HEK293T (cell line): ENCODE measurements at regions not wholly inside any gene's neighbourhood (a gene's known extent, or its start where the extent isn't known, plus 50 kb on each side); places are given as distances from the start of the nearest gene placed in this dataset.

Source experiments
- BHLHE40 ChIP-seq: fragments of 450-650 bp; IDR thresholded peaks from 2 replicates; pipeline ENCODE4 v1.6.1; 2016; ENCODE audit warnings: mild to moderate bottlenecking, moderate library complexity, borderline replicate concordance
- ELF4 ChIP-seq: fragments of 450-650 bp; IDR thresholded peaks from 2 replicates; pipeline ENCODE4 v1.6.1; 2017; ENCODE audit warnings: antibody characterized with exemption
- FOXA1 ChIP-seq: fragments of 450-650 bp; IDR thresholded peaks from 2 replicates; pipeline ENCODE4 v1.6.1; 2016; ENCODE audit warnings: mild to moderate bottlenecking
- FOXM1 ChIP-seq: fragments of 450-650 bp; IDR thresholded peaks from 2 replicates; pipeline ENCODE4 v1.6.1; 2017; ENCODE audit warnings: mild to moderate bottlenecking, borderline replicate concordance
- NFRKB ChIP-seq: fragments of 450-650 bp; IDR thresholded peaks from 2 replicates; pipeline ENCODE4 v1.6.1; 2016; ENCODE audit warnings: mild to moderate bottlenecking, moderate library complexity
- SP1 ChIP-seq: fragments of 450-650 bp; IDR thresholded peaks from 2 replicates; pipeline ENCODE4 v1.6.1; 2017

- TF ChIP-seq FOXA1 (no peak), SP1 (no peak), BHLHE40 (no peak), NFRKB (no peak), FOXM1 (no peak), ELF4 (no peak)
Observed at GRCh38 chr1:157910270-157910669, 68.7 kb upstream of the CD5L start.
